GM23248 (cell line): ENCODE measurements at regions not wholly inside any gene's neighbourhood (a gene's known extent, or its start where the extent isn't known, plus 50 kb on each side); places are given as distances from the start of the nearest gene placed in this dataset.

Experiments
- DNase-seq: peaks from one replicate; pipeline ENCODE4 v3.0.0-alpha.2; 2015
- H2AFZ ChIP-seq: fragments of 200-600 bp; sonication (generic); 2 replicates; pipeline ENCODE4 v1.6.1; 2016; ENCODE audit warnings: antibody characterized with exemption
- H3F3A ChIP-seq: fragments of 200-600 bp; sonication (generic); 2 replicates; pipeline ENCODE4 v1.6.1; 2016; ENCODE audit warnings: mild to moderate bottlenecking, antibody characterized with exemption, mixed run types; ENCODE audit not compliant: insufficient read depth
- H3K27ac ChIP-seq: fragments of 200-600 bp; sonication (generic); 2 replicates; pipeline ENCODE4 v1.5.1; 2016; ENCODE audit warnings: mild to moderate bottlenecking
- H3K27me3 ChIP-seq: fragments of 200-600 bp; sonication (generic); replicated peaks from 2 replicates; pipeline ENCODE4 v1.6.1; 2016; ENCODE audit warnings: mild to moderate bottlenecking; ENCODE audit not compliant: insufficient read depth
- H3K36me3 ChIP-seq: fragments of 200-600 bp; sonication (generic); 2 replicates; pipeline ENCODE4 v1.6.1; 2016; ENCODE audit warnings: low read depth, mild to moderate bottlenecking
- H3K4me1 ChIP-seq: fragments of 200-600 bp; sonication (generic); 2 replicates; pipeline ENCODE4 v1.6.1; 2016; ENCODE audit warnings: mild to moderate bottlenecking; ENCODE audit not compliant: insufficient read depth
- H3K4me2 ChIP-seq: fragments of 200-600 bp; sonication (generic); one replicate; pipeline ENCODE4 v1.6.1; 2016; ENCODE audit warnings: mild to moderate bottlenecking; ENCODE audit not compliant: unreplicated experiment
- H3K4me3 ChIP-seq: fragments of 200-600 bp; sonication (generic); 2 replicates; pipeline ENCODE4 v1.5.1; 2016; ENCODE audit warnings: mild to moderate bottlenecking
- H3K79me2 ChIP-seq: fragments of 200-600 bp; sonication (generic); 2 replicates; pipeline ENCODE4 v1.6.1; 2016; ENCODE audit warnings: mild to moderate bottlenecking; ENCODE audit not compliant: insufficient read depth
- H3K9ac ChIP-seq: fragments of 200-600 bp; sonication (generic); 2 replicates; pipeline ENCODE4 v1.6.1; 2016; ENCODE audit warnings: mild to moderate bottlenecking
- H3K9me2 ChIP-seq: fragments of 200-600 bp; sonication (generic); 2 replicates; pipeline ENCODE4 v1.6.1; 2016; ENCODE audit warnings: mixed run types, mild to moderate bottlenecking, moderate library complexity; ENCODE audit not compliant: insufficient read depth
- H3K9me3 ChIP-seq: fragments of 200-600 bp; sonication (generic); one replicate; pipeline ENCODE4 v1.6.1; 2017; ENCODE audit warnings: low read depth
- H4K20me1 ChIP-seq: fragments of 200-600 bp; sonication (generic); 2 replicates; pipeline ENCODE4 v1.6.0; 2016; ENCODE audit not compliant: insufficient read depth
- EZH2 ChIP-seq: fragments of 200-600 bp; sonication (generic); IDR thresholded peaks from 2 replicates; pipeline ENCODE4 v1.6.1; 2018; ENCODE audit warnings: antibody characterized with exemption, mild to moderate bottlenecking; ENCODE audit not compliant: insufficient read depth, poor library complexity, severe bottlenecking
- EZH2phosphoT487 ChIP-seq: fragments of 200-600 bp; sonication (generic); IDR thresholded peaks from 2 replicates; pipeline ENCODE4 v1.6.1; 2018; ENCODE audit warnings: antibody characterized with exemption, moderate library complexity, mild to moderate bottlenecking, low read depth; ENCODE audit not compliant: insufficient read depth
- WGBS, 2 experiments: methylation state at CpG; one replicate each; pipeline ENCODE4 v1.1.6; 2015 to 2017; ENCODE audit warnings: low lambda C conversion rate in 2 of 2, low coverage in 1 of 2; ENCODE audit errors: missing lambda C conversion rate in 2 of 2; 5-methylcytosine and 5-hydroxymethylcytosine counted together
- in situ Hi-C: fragments of 300-500 bp; cut with MboI; formaldehyde crosslinking; loops from 2 replicates; pipeline ENCODE4 v1.15.0; 2020

DNA sequence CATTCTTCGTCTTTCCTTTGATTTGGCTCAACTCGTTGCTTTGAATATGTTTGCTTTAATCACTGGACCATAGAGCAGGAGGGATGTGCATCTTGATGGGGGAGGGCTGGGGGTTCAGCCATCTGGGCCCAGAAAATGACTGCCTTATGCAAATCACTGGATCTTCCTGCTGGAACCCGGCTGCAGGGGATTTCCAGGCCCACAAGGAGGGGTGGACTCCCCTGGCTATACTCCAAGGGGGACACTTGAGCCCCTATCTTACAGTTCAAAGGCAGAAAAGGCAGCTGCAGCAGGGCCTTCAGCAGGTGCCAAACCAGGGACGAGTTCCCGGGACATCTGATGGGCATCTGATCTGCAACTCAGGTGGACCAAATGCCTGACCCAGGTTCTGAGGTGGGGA is 122.5 kb downstream of the DICER1 start:
- WGBS, 2 experiments: 34 to 52% methylated on average over 5 of the region's 5 CpGs
- Histone ChIP-seq H3K9me2 (no peaks in the 10 kb centered on the region), H3K4me1 (no peaks in the 10 kb centered on the region), H3K9me3 (no peaks in the 10 kb centered on the region), H3K36me3 (no peaks in the 10 kb centered on the region), H4K20me1 (no peaks in the 10 kb centered on the region), H3K27me3 (no peaks in the 10 kb centered on the region; the same call in 1 of the 2 replicates), H2AFZ (no peak overlapping the region), H3F3A (no peaks in the 10 kb centered on the region), H3K79me2 (no peaks in the 10 kb centered on the region), H3K27ac (no peak overlapping the region), H3K4me2 (no peak overlapping the region), H3K4me3 (no peak overlapping the region), H3K9ac (no peak overlapping the region)
- DNase-seq: no peak
- in situ Hi-C loops: no loop called here
- TF ChIP-seq EZH2phosphoT487 (no peak), EZH2 (no peak)

DNA sequence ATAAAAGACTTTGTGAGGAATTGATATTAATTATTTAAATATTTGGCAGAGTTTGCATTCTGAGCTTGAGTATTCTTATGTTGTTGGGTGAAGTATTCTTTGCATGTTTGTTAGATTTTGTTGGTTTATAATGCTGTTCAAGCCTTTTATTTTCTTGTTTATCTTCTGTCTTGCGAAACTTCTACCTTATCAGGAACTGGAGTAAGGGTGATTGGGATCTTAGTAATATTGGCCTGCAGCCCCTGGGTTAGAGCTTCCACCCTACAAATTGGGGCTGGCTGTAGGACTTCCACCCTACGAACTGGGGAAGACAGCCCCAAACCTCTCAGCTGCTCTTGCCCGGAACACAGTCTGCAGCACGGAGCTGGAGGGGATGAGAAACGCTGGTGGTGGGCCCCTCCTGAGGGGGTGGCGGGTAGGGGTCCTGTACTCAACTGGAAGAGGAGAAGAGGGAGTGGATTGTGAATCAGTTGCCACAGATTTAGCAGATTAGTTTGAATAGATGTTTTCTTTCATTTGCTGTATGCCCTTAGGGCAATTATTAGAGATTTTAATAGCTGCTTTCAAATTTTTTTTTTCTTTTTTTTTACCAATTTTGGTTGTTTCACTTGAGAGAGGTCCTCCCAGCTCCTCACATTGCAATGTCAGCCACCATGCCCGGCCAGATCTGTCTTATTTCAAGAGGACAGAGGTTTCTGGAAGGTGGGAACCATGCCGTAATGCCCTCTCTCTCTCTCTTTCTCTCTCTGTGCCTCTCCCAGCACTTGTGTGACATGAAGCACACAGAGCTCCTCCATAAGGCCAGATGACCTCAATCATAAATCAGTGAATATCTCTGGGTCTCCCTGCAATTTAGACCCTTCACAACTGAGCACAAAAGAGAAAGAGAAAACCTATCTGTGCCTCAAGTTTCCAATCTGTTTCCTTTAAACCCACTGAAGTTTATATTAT is 123.4 kb downstream of the DICER1 start:
- no peak overlapping the region for H3K4me2 ChIP-seq
- no peaks in the 10 kb centered on the region for H3K79me2 ChIP-seq
- H2AFZ ChIP-seq: no peak overlapping the region
- no peaks in the 10 kb centered on the region for H3K9me3 ChIP-seq
- TF ChIP-seq EZH2 (no peak), EZH2phosphoT487 (no peak)
- H3K9me2 ChIP-seq: no peaks in the 10 kb centered on the region
- H3K4me1 ChIP-seq: no peaks in the 10 kb centered on the region
- H3K4me3 ChIP-seq: no peak overlapping the region
- DNase-seq: no peak
- in situ Hi-C loops: no loop called here
- H3F3A ChIP-seq: no peaks in the 10 kb centered on the region
- no peaks in the 10 kb centered on the region; the same call in 1 of the 2 replicates for H3K27me3 ChIP-seq
- no peaks in the 10 kb centered on the region for H4K20me1 ChIP-seq
- 50 to 57% methylated on average over 8 of the region's 8 CpGs for WGBS, 2 experiments
- H3K9ac ChIP-seq: no peak overlapping the region
- no peaks in the 10 kb centered on the region for H3K36me3 ChIP-seq
- H3K27ac ChIP-seq: no peak overlapping the region

DNA sequence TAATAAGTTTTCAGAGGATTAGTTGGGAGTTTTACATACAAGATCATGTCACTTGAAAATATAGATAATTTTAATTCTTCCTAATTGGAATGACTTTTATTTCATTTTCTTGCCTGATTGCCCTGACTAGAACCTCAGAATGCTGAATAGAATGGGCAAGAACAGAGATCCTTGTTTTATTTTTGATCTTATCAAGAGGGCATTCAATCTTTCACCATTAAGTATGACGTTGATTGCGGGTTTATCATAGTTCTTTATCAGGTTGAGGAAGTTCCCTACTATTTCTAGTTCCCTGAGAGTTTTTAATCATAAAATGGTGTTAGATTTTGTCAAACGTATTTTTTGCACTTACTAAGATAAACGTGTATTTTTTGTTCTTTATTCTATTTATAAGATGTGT is 124.3 kb downstream of the DICER1 start:
- no peak overlapping the region for H3K4me3 ChIP-seq
- no peak overlapping the region for H3K4me2 ChIP-seq
- H3K27ac ChIP-seq: no peak overlapping the region
- H2AFZ ChIP-seq: no peak overlapping the region
- no peaks in the 10 kb centered on the region for H3K36me3 ChIP-seq
- whole genome bisulfite sequencing, 2 experiments: 36 to 42% methylated on average over 4 of the region's 4 CpGs
- H3K9me2 ChIP-seq: no peaks in the 10 kb centered on the region
- TF ChIP-seq EZH2phosphoT487: no peak
- no peak for TF ChIP-seq EZH2
- H3F3A ChIP-seq: no peaks in the 10 kb centered on the region
- H3K4me1 ChIP-seq: no peaks in the 10 kb centered on the region
- in situ Hi-C loops: no loop called here
- H3K79me2 ChIP-seq: no peaks in the 10 kb centered on the region
- no peaks in the 10 kb centered on the region for H3K9me3 ChIP-seq
- H3K9ac ChIP-seq: no peak overlapping the region
- DNase-seq: no peak
- no peaks in the 10 kb centered on the region for H4K20me1 ChIP-seq
- H3K27me3 ChIP-seq: no peaks in the 10 kb centered on the region

GRCh38 chr14:95026851-95027463 is 130.4 kb downstream of the DICER1 start:
- no peak overlapping the region for H2AFZ ChIP-seq
- no peak for DNase-seq
- no peak overlapping the region for H3K4me3 ChIP-seq
- TF ChIP-seq EZH2phosphoT487 (no peak), EZH2 (no peak)
- H3K27me3 ChIP-seq: no peaks in the 10 kb centered on the region
- no peaks in the 10 kb centered on the region for H3K9me3 ChIP-seq
- H3K36me3 ChIP-seq: no peaks in the 10 kb centered on the region
- no peaks in the 10 kb centered on the region for H3K9me2 ChIP-seq
- WGBS, 2 experiments: 47 to 53% methylated on average over 7 of the region's 7 CpGs
- no peaks in the 10 kb centered on the region for H3K79me2 ChIP-seq
- H3F3A ChIP-seq: no peaks in the 10 kb centered on the region
- H3K9ac ChIP-seq: no peak overlapping the region
- peaks cover 3% of the 10 kb centered on the region; the same call in 1 of the 2 replicates for H3K4me1 ChIP-seq
- in situ Hi-C loops: no loop called here
- no peaks in the 10 kb centered on the region for H4K20me1 ChIP-seq
- H3K27ac ChIP-seq: no peak overlapping the region
- H3K4me2 ChIP-seq: no peak overlapping the region
